Pancreas (tissue), 10 donors: ENCODE measurements at regions not wholly inside any gene's neighbourhood (a gene's known extent, or its start where the extent isn't known, plus 50 kb on each side); places are given as distances from the start of the nearest gene placed in this dataset.

ENCODE experiments used
- ATAC-seq, 4 donors: fragments of 200-7000 bp; cut with Tn5 transposase; one replicate each; pipeline versions ENCODE4 v1.8.0 to v1.9.1; 2020; ENCODE audit warnings: mild to moderate bottlenecking in 4 of 4, moderate library complexity in 4 of 4
- DNase-seq, 6 donors: peaks; one replicate each; pipeline ENCODE4 v3.0.0-alpha.2; 2020
- FAIRE-seq: peaks from 2 replicates; lab custom pipeline; 2012; peaks lifted over from hg19 to GRCh38; lab: Jason Lieb, UNC
- H3K27ac ChIP-seq, 4 donors: fragments of 200-600 bp; sonication (generic); 1 replicate in 3 of 4; 2 replicates in 1 of 4; pipeline versions ENCODE4 v1.5.0 to v1.8.0; 2020
- H3K27me3 ChIP-seq, 4 donors: fragments of 200-600 bp; one replicate each; pipeline ENCODE4 v1.8.0; 2021
- H3K36me3 ChIP-seq, 3 donors: fragments of 200-600 bp; sonication (generic) in 1 of 3; one replicate each; pipeline versions ENCODE4 v1.5.0 to v1.8.0; 2020 to 2021
- H3K4me1 ChIP-seq, 3 donors: fragments of 200-600 bp; one replicate each; pipeline ENCODE4 v1.8.0; 2021
- H3K4me3 ChIP-seq, 4 donors: fragments of 200-600 bp; sonication (generic) in 2 of 4; one replicate each; pipeline versions ENCODE4 v1.5.0 to v1.8.0; 2020 to 2021
- H3K9me3 ChIP-seq, 4 donors: fragments of 200-600 bp; one replicate each; pipeline ENCODE4 v1.8.0; 2021
- WGBS, 2 donors: extraction: QIAGEN DNeasy Blood & Tissue Kit; methylation state at CpG; one replicate each; pipeline ENCODE4 v1.1.7; 2013; 5-methylcytosine and 5-hydroxymethylcytosine counted together
- intact Hi-C, 3 donors: fragments of 100-400 bp; cut with DNase I; formaldehyde crosslinking; loops; one replicate each; pipeline versions ENCODE4 v1.11.1 to v1.14.2; 2022
- TF ChIP-seq, protein P1 (sequence below), 4 donors: fragments of 200-600 bp; sonication (generic) in 3 of 4; IDR thresholded peaks; one replicate each; pipeline versions ENCODE4 v1.5.0 to v1.8.0; 2021; ENCODE audit warnings: antibody characterized with exemption in 4 of 4
- donor health status: healthy with polysubstance abuse.
- donor health status: DM: no; HTN: no; CAD: no; lungs with moderate emphysema.
- donor health status: DM: no; HTN: no; CAD: no.
- donor health status: control.
- donor health status: control.
- donor health status: Bipolar disorder and iron deficiency.
- donor health status: DM: yes; HTN: yes; CAD: no.
- donor health status: DM: no; HTN: no; CAD: no.
- donor health status: DM: no; HTN: no; CAD: no.
- donor health status: DM: yes; HTN: yes; CAD: no.

GRCh38 chrX:4238916-4239315, 525.5 kb upstream of the PRKX start:
- intact Hi-C loops: no loop called here

DNA sequence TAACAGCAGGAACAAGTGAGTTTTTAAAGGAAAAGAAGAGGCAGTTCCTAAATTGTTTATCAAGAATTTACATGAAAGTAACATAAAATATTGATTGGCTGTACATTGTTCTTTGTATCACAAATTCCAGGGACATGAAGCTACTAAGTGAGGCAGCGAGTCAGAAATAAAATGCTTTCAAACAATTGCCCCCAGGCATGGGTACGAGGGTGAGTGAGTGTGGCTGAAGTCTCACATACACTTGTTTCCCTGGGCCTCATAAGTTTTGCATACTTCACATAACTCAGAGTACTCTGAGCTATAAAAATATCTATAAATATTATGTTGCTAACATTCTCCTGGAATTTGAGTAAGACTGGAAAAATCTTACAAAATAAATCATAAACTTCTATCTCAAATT, 511.6 kb upstream of the PRKX start:
- DNase-seq (no peak), FAIRE-seq (no peak), ATAC-seq (no peak)
- H3K4me3 ChIP-seq: no peak overlapping the region
- peaks cover 0 to 3% (median 0%) of the 10 kb centered on the region in 4 donors for H3K27me3 ChIP-seq
- H3K9me3 ChIP-seq: no peaks in the 10 kb centered on the region
- WGBS, 2 donors: 16 to 28% methylated on average over 2 of the region's 2 CpGs
- H3K36me3 ChIP-seq: no peaks in the 10 kb centered on the region
- intact Hi-C loops: no loop called here
- H3K4me1 ChIP-seq: no peaks in the 10 kb centered on the region
- H3K27ac ChIP-seq: no peak overlapping the region
- TF ChIP-seq, protein P1, sequence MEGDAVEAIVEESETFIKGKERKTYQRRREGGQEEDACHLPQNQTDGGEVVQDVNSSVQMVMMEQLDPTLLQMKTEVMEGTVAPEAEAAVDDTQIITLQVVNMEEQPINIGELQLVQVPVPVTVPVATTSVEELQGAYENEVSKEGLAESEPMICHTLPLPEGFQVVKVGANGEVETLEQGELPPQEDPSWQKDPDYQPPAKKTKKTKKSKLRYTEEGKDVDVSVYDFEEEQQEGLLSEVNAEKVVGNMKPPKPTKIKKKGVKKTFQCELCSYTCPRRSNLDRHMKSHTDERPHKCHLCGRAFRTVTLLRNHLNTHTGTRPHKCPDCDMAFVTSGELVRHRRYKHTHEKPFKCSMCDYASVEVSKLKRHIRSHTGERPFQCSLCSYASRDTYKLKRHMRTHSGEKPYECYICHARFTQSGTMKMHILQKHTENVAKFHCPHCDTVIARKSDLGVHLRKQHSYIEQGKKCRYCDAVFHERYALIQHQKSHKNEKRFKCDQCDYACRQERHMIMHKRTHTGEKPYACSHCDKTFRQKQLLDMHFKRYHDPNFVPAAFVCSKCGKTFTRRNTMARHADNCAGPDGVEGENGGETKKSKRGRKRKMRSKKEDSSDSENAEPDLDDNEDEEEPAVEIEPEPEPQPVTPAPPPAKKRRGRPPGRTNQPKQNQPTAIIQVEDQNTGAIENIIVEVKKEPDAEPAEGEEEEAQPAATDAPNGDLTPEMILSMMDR (IDR thresholded peaks at IDR 0.05): no peak

More at GRCh38 chrX:4238916-4239315, 525.5 kb upstream of the PRKX start:
- ATAC-seq (no peak), DNase-seq (no peak), FAIRE-seq (no peak)
- H3K9me3 ChIP-seq: no peaks in the 10 kb centered on the region
- no peak overlapping the region for H3K27ac ChIP-seq
- H3K4me1 ChIP-seq: no peaks in the 10 kb centered on the region
- TF ChIP-seq, protein P1 (IDR thresholded peaks at IDR 0.05): no peak
- H3K36me3 ChIP-seq: no peaks in the 10 kb centered on the region
- no peak overlapping the region for H3K4me3 ChIP-seq
- 54 to 58% methylated on average over 3 of the region's 3 CpGs for WGBS, 2 donors
- H3K27me3 ChIP-seq: no peaks in the 10 kb centered on the region

GRCh38 chrX:4206941-4207340, 493.5 kb upstream of the PRKX start:
- no peak for FAIRE-seq
- no peak for ATAC-seq
- WGBS, 2 donors: 20 to 22% methylated on average over 3 of the region's 3 CpGs

GRCh38 chrX:4197971-4198370, 484.5 kb upstream of the PRKX start:
- ATAC-seq: no peak
- Histone ChIP-seq H3K27ac (no peak overlapping the region), H3K4me1 (no peaks in the 10 kb centered on the region), H3K36me3 (no peaks in the 10 kb centered on the region), H3K9me3 (no peaks in the 10 kb centered on the region), H3K27me3 (peaks cover 0 to 6% (median 2%) of the 10 kb centered on the region in 4 donors), H3K4me3 (no peak overlapping the region)
- intact Hi-C loops: no loop called here
- no peak for DNase-seq
- TF ChIP-seq, protein P1 (IDR thresholded peaks at IDR 0.05): no peak
- WGBS, 2 donors: 66 to 84% methylated on average over 6 of the region's 6 CpGs
- no peak for FAIRE-seq

More at GRCh38 chrX:4206941-4207340, 493.5 kb upstream of the PRKX start:
- H3K9me3 ChIP-seq: no peaks in the 10 kb centered on the region
- H3K27ac ChIP-seq: no peak overlapping the region
- TF ChIP-seq, protein P1 (IDR thresholded peaks at IDR 0.05): no peak
- no peak for DNase-seq
- no peaks in the 10 kb centered on the region for H3K4me1 ChIP-seq
- no peaks in the 10 kb centered on the region for H3K27me3 ChIP-seq
- no peaks in the 10 kb centered on the region for H3K36me3 ChIP-seq
- H3K4me3 ChIP-seq: no peak overlapping the region
- intact Hi-C loops: no loop called here

DNA sequence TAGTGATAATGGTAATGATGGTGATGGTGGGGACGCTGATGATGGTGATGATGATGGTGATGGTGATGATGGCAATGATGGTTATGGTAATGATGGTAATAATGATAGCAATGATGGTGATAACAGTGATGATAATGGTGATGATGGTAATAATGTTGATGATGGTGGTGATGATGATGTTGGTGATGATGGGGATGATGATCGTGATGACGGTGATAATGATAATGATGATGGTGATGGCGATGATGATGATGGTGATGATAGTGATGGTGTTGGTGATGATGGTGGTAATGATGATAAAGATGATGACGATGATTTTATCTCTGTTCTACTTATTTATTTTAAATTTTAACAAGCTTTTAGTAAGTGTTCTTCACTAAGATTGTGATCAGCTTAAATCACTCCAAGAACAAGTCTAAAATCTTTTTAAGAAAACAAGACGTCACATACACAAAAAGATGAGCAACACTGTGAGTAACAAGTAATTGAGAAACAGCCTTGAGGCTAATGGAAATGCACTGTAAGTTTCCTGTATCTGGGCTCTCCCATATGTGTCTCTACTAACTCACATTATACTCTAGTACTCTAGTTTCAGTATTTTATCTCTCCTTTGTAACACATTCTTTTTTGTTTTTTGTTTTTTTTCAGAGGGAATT, 480.2 kb upstream of the PRKX start:
- peaks cover 0 to 5% (median 0%) of the 10 kb centered on the region in 4 donors for H3K27me3 ChIP-seq
- no peak overlapping the region for H3K4me3 ChIP-seq
- WGBS, 2 donors: 62 to 67% methylated on average over 6 of the region's 6 CpGs
- H3K4me1 ChIP-seq: no peaks in the 10 kb centered on the region
- intact Hi-C loops: no loop called here
- no peaks in the 10 kb centered on the region for H3K9me3 ChIP-seq
- no peak for ATAC-seq
- TF ChIP-seq, protein P1 (IDR thresholded peaks at IDR 0.05): no peak
- no peak overlapping the region for H3K27ac ChIP-seq
- no peak for DNase-seq
- FAIRE-seq: no peak
- no peaks in the 10 kb centered on the region for H3K36me3 ChIP-seq
